ENCODE measurements at regions not wholly inside any gene's neighbourhood (a gene's known extent, or its start where the extent isn't known, plus 50 kb on each side); places are given as distances from the start of the nearest gene placed in this dataset.
"Not testable (repeated sequence)": the region's sequence is repeated elsewhere in the genome, so short reads cannot be mapped to it uniquely, and the experiment has no call there.

GRCh38 chr17:63282455-63282854 lies 163.7 kb downstream of the CYB561 start:
- DNase-seq (no peak), ATAC-seq (ENCODE audit: insufficient read depth, low FRiP score) (no peak)
- Histone ChIP-seq H3K4me1 (ENCODE audit: control insufficient read depth in 5 of 5, insufficient read depth in 5 of 5, low read length in 5 of 5) (peaks cover 0 to 10% (median 0%) of the 10 kb centered on the region in 5 donors), H3K9me3 (ENCODE audit: control insufficient read depth in 4 of 4, insufficient read depth in 3 of 4, low read length in 3 of 4) (peaks cover 0 to 12% (median 3%) of the 10 kb centered on the region in 4 donors), H3K27me3 (ENCODE audit: control insufficient read depth in 3 of 3, insufficient read depth in 3 of 3, low read length in 2 of 3) (no peaks in the 10 kb centered on the region), H3K27ac (ENCODE audit: low read depth in 1 of 2, low read length in 1 of 2) (no peak overlapping the region), H3K4me3 (no peak overlapping the region), H3K36me3 (ENCODE audit: control insufficient read depth in 4 of 4, insufficient read depth in 4 of 4, low read length in 4 of 4) (peaks cover 0 to 8% (median 3%) of the 10 kb centered on the region in 4 donors), H3K9ac (ENCODE audit: insufficient read depth in 1 of 2, low read length in 2 of 2) (no peak overlapping the region)
- WGBS, 2 donors = 86 to 98% methylated on average over 4 of the region's 4 CpGs
- TF ChIP-seq CTCF (IDR thresholded peaks at IDR 0.05; ENCODE audit: control extremely low read depth, extremely low read depth) = no peak

- Histone ChIP-seq H3K4me1 (ENCODE audit: control insufficient read depth in 5 of 5, insufficient read depth in 5 of 5, low read length in 5 of 5) (peaks cover 0 to 4% (median 0%) of the 10 kb centered on the region in 5 donors), H3K9ac (ENCODE audit: insufficient read depth in 1 of 2, low read length in 2 of 2) (no peak overlapping the region), H3K27me3 (ENCODE audit: control insufficient read depth in 3 of 3, insufficient read depth in 3 of 3, low read length in 2 of 3) (no peaks in the 10 kb centered on the region), H3K36me3 (ENCODE audit: control insufficient read depth in 4 of 4, insufficient read depth in 4 of 4, low read length in 4 of 4) (peaks cover 0 to 8% (median 4%) of the 10 kb centered on the region in 4 donors), H3K9me3 (ENCODE audit: control insufficient read depth in 4 of 4, insufficient read depth in 3 of 4, low read length in 3 of 4) (peaks cover 0 to 12% (median 3%) of the 10 kb centered on the region in 4 donors), H3K4me3 (no peak overlapping the region), H3K27ac (ENCODE audit: low read depth in 1 of 2, low read length in 1 of 2) (no peak overlapping the region)
- 97% methylated on average over 4 of the region's 4 CpGs for WGBS, 2 donors
- TF ChIP-seq CTCF (IDR thresholded peaks at IDR 0.05; ENCODE audit: control extremely low read depth, extremely low read depth) = no peak
- DNase-seq (no peak), ATAC-seq (ENCODE audit: insufficient read depth, low FRiP score) (no peak)
Measured at GRCh38 chr17:63285551-63285950, 160.6 kb downstream of the CYB561 start.

- Histone ChIP-seq H3K4me3 (no peak overlapping the region), H3K27me3 (ENCODE audit: control insufficient read depth in 3 of 3, insufficient read depth in 3 of 3, low read length in 2 of 3) (no peaks in the 10 kb centered on the region), H3K9me3 (ENCODE audit: control insufficient read depth in 4 of 4, insufficient read depth in 3 of 4, low read length in 3 of 4) (peaks cover 0 to 12% (median 3%) of the 10 kb centered on the region in 4 donors), H3K27ac (ENCODE audit: low read depth in 1 of 2, low read length in 1 of 2) (no peak overlapping the region), H3K9ac (ENCODE audit: insufficient read depth in 1 of 2, low read length in 2 of 2) (no peak overlapping the region), H3K4me1 (ENCODE audit: control insufficient read depth in 5 of 5, insufficient read depth in 5 of 5, low read length in 5 of 5) (peaks cover 0 to 4% (median 0%) of the 10 kb centered on the region in 5 donors), H3K36me3 (ENCODE audit: control insufficient read depth in 4 of 4, insufficient read depth in 4 of 4, low read length in 4 of 4) (peaks cover 0 to 8% (median 4%) of the 10 kb centered on the region in 4 donors)
- no peak for ATAC-seq (ENCODE audit: insufficient read depth, low FRiP score)
- TF ChIP-seq CTCF (IDR thresholded peaks at IDR 0.05; ENCODE audit: control extremely low read depth, extremely low read depth) = no peak
- DNase-seq = no peak
Measured at GRCh38 chr17:63286254-63286653, 159.9 kb downstream of the CYB561 start.

GRCh38 chr17:63287006-63287405 lies 159.1 kb downstream of the CYB561 start:
- not testable (repeated sequence) for H3K4me1 ChIP-seq (ENCODE audit: control insufficient read depth in 5 of 5, insufficient read depth in 5 of 5, low read length in 5 of 5); H3K4me3 ChIP-seq; H3K36me3 ChIP-seq (ENCODE audit: control insufficient read depth in 4 of 4, insufficient read depth in 4 of 4, low read length in 4 of 4); DNase-seq; H3K9ac ChIP-seq (ENCODE audit: insufficient read depth in 1 of 2, low read length in 2 of 2); ATAC-seq (ENCODE audit: insufficient read depth, low FRiP score); H3K27me3 ChIP-seq (ENCODE audit: control insufficient read depth in 3 of 3, insufficient read depth in 3 of 3, low read length in 2 of 3); H3K27ac ChIP-seq (ENCODE audit: low read depth in 1 of 2, low read length in 1 of 2)
- WGBS, 2 donors = 97 to 98% methylated on average over 4 of the region's 4 CpGs
- peaks cover 0 to 12% (median 3%) of the 10 kb centered on the region in 4 donors for H3K9me3 ChIP-seq (ENCODE audit: control insufficient read depth in 4 of 4, insufficient read depth in 3 of 4, low read length in 3 of 4)
